ENCODE measurements at regions not wholly inside any gene's neighbourhood (a gene's known extent, or its start where the extent isn't known, plus 50 kb on each side); places are given as distances from the start of the nearest gene placed in this dataset.
A peak's percentile ranks its signal among the peaks of the same experiment; 100 is the strongest.

DNA sequence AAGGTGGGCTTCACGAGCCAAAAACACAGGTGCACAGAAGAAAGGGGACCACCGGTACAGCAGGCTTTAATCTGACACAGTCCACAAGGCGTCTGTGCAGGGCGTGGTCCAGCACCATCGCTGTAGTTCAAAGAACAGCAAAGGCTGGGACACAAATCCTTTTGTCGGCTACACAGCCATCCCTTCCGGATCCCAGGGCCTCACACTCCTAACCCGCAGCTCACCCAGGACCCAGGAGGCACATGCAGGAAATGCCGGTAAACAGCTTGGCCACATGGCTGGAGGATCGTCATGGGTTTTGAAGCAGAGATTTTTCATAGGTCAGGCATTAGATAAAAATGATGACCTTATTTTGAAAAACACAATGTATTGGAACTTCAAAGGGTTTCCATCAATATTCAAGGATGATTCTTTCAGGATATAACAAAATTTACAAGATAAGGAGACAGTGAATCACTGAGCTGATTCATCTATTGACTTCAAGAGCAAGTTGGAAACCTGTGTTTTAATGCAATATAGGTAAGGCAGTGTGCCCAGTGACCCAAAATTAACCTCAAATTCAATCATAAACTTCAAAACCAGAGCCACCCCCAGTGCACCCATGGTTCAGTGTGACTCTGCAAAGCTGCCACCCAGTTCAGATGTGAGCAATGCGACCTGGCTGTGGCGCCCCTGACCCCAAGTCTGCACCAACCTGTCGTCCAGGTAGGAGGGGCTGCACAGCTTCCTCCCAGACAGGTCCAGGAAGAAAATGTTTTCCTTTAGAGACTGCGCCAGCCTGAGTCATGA lies 74.4 kb downstream of the TMEM18 start:
- DNase-seq (ENCODE audit: low spot score in 2 of 2), result no peak
- Histone ChIP-seq H3K27me3 (ENCODE audit: low read depth) (no peaks in the 10 kb centered on the region), H3K9me3 (no peaks in the 10 kb centered on the region; the same call in 1 of the 2 replicates), H3K36me3 (replicated peaks) (no peaks in the 10 kb centered on the region), H3K4me3 (no peak overlapping the region), H3K4me1 (no peaks in the 10 kb centered on the region)
- in situ Hi-C loops (cut with MboI; ENCODE audit: low sequenced_read_pairs), result no loop called here

DNA sequence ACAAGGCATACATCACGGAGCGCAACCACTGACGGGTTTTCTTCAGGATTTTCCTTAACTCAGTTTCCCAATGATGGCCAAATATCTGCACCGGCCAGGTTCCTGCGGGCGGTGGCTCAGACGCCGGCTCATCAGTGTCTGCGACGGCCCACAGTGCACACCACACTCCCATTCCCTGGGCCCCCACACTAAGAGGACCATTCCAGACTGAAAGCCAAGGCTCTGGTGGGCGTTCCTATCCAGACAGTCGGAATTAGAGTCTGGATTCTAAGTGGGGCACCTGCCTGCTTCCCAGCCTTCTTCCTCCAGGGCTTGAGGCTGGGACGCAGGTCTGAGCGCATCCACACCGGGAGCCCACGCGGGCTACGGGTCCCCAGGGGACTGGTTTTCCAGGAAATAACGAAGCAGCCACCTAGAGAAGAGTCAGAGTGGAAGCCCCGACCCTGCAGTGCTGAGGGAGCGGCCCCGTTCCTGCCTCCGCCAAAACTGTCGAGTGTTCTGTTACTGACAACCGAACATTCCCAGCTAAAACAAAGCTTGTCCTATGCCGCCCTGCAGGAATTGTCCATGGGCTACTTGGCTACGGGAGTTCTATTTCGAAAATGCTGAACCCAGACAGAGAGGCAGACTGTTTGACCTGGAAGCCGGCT lies 75.3 kb downstream of the TMEM18 start:
- no peaks in the 10 kb centered on the region; the same call in 1 of the 2 replicates for H3K9me3 ChIP-seq
- in situ Hi-C loops (cut with MboI; ENCODE audit: low sequenced_read_pairs), result no loop called here

DNA sequence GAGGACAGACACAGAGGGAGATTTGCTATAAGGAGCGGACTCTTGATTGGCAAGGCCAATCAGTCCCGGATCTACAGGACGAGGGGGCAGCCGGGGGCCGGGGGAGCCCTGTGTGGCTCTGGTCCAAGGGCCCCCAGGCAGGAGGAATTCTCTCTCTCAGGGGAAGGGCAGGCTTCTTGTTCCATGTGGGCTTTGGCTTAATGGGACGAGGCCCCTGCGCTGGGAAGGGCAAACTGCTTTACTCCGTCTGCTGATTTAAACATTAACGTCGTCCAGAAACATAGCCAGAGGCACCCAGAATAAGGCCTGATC lies 75.9 kb downstream of the TMEM18 start:
- H3K27me3 ChIP-seq (ENCODE audit: low read depth), result no peaks in the 10 kb centered on the region
- no peaks in the 10 kb centered on the region for H3K4me1 ChIP-seq
- H3K36me3 ChIP-seq (replicated peaks), result no peaks in the 10 kb centered on the region
- DNase-seq (ENCODE audit: low spot score in 2 of 2), result no peak
- no peak overlapping the region for H3K4me3 ChIP-seq
- no peaks in the 10 kb centered on the region; the same call in 1 of the 2 replicates for H3K9me3 ChIP-seq
- in situ Hi-C loops (cut with MboI; ENCODE audit: low sequenced_read_pairs), result no loop called here

More for the DNA sequence above, 75.3 kb downstream of the TMEM18 start:
- peak in 1 of 2 experiments; percentile 3 for DNase-seq (ENCODE audit: low spot score in 2 of 2)
- no peaks in the 10 kb centered on the region for H3K27me3 ChIP-seq (ENCODE audit: low read depth)
- H3K36me3 ChIP-seq (replicated peaks), result no peaks in the 10 kb centered on the region
- H3K4me1 ChIP-seq, result no peaks in the 10 kb centered on the region
- H3K4me3 ChIP-seq, result no peak overlapping the region

DNA sequence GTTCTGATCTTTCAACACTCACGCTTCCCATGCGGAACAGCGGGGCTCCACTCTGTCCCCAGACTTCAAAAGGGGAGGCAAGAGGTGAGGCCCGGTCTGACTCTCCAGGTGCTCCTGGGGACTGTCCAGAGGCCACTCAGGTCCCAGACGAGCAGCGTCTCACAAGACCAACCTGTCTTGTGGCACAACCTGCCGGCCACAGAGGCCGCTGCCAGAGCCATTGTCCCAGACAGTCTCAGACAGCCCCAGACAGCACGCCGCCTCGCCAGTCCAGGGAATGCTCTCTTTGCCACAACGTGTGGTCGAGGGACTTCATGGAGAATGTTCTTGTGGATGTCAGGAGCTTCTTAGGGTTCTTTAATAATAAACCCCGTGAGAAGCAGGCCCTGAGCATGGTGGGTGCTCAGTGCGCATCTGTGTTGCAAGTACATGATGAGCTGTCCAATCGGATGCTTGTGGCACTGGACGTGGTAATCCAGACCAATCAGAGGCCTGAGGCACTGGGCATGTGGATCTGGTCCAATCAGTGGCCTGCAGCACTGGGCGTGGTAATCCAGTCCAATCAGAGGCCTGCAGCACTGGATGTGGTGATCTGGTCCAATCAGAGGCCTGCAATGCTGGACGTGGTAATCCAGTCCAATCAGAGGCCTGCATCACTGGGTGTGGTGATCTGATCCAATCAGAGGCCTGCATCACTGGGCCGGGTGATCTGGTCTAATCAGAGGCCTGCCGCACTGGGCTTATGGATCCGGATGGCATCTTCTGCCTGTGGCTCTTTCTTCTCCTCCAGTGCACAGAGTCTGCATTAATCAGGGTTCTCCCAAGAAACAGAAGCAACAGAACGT lies 76.4 kb downstream of the TMEM18 start:
- in situ Hi-C loops (cut with MboI; ENCODE audit: low sequenced_read_pairs), result no loop called here
- H3K4me3 ChIP-seq, result no peak overlapping the region
- H3K27me3 ChIP-seq (ENCODE audit: low read depth), result no peaks in the 10 kb centered on the region
- H3K4me1 ChIP-seq, result no peaks in the 10 kb centered on the region
- H3K36me3 ChIP-seq (replicated peaks), result no peaks in the 10 kb centered on the region
- no peaks in the 10 kb centered on the region; the same call in 1 of the 2 replicates for H3K9me3 ChIP-seq
- DNase-seq (ENCODE audit: low spot score in 2 of 2), result no peak

DNA sequence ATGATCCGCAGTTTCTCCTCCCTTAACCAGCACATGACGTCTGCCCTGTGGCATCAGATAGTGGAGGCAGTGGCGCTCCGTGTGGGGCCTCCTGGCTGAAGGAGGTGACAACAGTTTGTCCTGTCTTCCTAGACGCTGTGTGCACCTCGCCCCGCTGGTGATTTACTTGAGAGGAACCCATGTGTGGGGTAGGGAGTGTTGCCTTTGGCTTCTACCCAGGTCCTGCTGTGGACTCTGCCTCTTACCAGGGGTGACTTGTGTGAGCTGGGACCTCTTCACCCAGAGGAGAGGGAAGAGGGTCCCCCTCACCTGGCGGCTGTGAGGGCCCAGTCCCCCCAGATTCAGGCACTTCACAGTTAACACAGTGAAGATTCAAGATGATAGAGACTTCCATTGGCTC lies 77.6 kb downstream of the TMEM18 start:
- Histone ChIP-seq H3K4me3 (no peak overlapping the region), H3K27me3 (ENCODE audit: low read depth) (no peaks in the 10 kb centered on the region), H3K4me1 (no peaks in the 10 kb centered on the region), H3K9me3 (no peaks in the 10 kb centered on the region; the same call in 1 of the 2 replicates), H3K36me3 (replicated peaks) (no peaks in the 10 kb centered on the region)
- in situ Hi-C loops (cut with MboI; ENCODE audit: low sequenced_read_pairs), result no loop called here
- DNase-seq (ENCODE audit: low spot score in 2 of 2), result no peak

DNA sequence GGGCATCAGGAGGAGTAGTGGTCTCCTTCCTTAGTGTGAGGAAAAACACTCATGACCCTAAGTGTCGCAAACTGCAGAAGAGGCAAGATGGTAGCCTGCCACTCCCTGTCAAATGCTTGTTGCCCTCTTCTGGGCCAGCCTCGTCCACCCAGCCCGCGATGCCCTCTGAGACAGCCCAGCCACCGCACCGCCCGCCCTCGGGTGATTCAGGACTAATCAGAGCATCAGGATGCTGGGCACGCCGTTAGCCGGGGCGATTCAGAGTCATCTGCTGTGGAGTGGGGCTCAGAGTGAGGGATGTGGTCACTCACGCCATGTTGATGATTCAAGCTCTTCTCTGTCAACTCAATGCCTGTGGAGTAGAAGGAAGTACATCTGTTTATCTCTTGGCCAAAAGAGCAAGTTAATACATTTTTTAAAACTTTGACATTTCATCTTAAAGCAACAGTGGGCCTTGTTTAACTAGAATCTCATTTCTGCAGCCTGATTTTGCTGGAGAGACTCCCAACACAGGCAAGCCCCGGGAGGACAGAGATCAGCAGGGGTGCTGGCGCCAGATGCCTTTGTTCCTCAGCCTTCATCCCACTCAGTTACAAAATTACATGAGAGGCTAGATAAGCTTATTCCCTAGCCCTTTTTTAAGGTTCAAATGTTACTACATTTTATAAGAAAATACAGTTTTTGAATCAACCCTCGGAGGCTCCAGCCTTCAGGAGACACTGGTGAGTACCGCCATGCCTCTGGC lies 79.0 kb downstream of the TMEM18 start:
- Histone ChIP-seq H3K36me3 (replicated peaks) (no peaks in the 10 kb centered on the region), H3K4me1 (no peaks in the 10 kb centered on the region), H3K9me3 (no peaks in the 10 kb centered on the region; the same call in 1 of the 2 replicates), H3K4me3 (no peak overlapping the region), H3K27me3 (ENCODE audit: low read depth) (no peaks in the 10 kb centered on the region)
- no peak for DNase-seq (ENCODE audit: low spot score in 2 of 2)
- in situ Hi-C loops (cut with MboI; ENCODE audit: low sequenced_read_pairs), result no loop called here

DNA sequence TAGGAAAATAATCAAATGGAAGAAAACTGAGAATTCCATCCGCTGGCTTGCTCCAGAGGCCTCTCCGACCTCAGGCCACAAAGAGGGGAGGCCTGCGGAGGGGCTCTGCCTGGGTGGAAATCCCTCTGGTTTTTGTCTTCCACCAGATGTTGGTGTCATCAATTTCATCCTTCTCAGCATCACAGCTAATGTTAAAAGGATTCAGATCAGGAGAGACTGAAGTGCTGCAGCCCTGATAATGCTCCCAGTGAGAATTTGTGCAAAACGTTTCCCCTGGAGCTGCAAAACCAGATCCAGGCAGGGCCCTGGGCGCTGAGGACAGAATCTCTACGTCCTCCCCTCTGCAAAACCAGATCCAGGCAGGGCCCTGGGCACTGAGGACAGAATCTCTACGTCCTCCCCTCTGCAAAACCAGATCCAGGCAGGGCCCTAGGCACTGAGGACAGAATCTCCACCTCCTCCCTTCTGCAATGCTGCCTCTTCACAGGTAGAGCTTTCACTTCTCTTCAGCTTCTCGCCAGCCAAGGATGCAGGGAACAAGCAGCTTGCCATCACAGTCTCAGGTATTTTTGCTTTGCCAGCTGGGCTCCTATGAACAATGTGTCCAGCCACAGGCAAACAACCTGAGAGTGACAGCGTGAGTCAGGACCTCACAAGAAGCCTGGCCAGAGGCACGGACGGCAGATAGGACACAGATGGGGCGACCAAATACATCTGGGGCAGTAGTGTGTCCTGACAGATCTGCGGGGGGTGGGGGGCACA lies 81.2 kb downstream of the TMEM18 start:
- H3K27me3 ChIP-seq (ENCODE audit: low read depth), result no peaks in the 10 kb centered on the region
- no peak for DNase-seq (ENCODE audit: low spot score in 2 of 2)
- no peaks in the 10 kb centered on the region; the same call in 1 of the 2 replicates for H3K9me3 ChIP-seq
- no peak overlapping the region for H3K4me3 ChIP-seq
- H3K36me3 ChIP-seq (replicated peaks), result no peaks in the 10 kb centered on the region
- H3K4me1 ChIP-seq, result no peaks in the 10 kb centered on the region
- in situ Hi-C loops (cut with MboI; ENCODE audit: low sequenced_read_pairs), result no loop called here

DNA sequence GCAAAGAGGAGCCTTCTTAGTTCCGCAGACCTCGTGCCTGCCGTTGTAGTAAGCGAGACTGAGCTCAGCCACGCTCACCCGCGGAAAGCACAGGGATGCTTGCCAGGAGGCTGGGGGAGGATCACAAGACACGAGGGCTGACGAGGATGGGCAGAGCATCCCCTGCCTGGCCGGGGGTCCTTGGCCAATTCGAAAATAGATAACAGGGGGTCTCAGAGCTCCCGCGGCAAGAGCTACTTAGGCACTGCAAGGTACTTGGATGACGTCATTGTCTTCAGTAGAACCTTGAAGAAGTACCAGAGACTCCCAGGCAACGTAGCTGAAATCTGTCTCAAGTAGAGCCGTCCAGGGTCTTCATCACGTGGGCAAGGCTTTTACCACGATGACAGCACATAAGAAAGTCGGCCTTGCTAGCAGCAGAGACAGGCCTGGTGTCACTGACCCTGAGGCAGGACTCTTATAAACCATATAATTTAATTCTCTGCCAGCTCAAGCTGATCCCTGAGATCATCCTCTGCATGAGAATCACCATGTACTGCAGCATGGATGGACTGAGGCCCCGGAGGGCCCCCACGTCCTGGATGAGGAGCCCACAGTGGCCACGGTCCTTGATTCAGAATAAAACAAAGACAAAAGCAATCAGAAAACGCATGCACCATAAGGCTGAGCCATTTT lies 81.9 kb downstream of the TMEM18 start:
- DNase-seq (ENCODE audit: low spot score in 2 of 2), result no peak
- Histone ChIP-seq H3K36me3 (replicated peaks) (no peaks in the 10 kb centered on the region), H3K4me3 (no peak overlapping the region), H3K9me3 (no peaks in the 10 kb centered on the region; the same call in 1 of the 2 replicates), H3K4me1 (no peaks in the 10 kb centered on the region), H3K27me3 (ENCODE audit: low read depth) (no peaks in the 10 kb centered on the region)
- in situ Hi-C loops (cut with MboI; ENCODE audit: low sequenced_read_pairs), result no loop called here

DNA sequence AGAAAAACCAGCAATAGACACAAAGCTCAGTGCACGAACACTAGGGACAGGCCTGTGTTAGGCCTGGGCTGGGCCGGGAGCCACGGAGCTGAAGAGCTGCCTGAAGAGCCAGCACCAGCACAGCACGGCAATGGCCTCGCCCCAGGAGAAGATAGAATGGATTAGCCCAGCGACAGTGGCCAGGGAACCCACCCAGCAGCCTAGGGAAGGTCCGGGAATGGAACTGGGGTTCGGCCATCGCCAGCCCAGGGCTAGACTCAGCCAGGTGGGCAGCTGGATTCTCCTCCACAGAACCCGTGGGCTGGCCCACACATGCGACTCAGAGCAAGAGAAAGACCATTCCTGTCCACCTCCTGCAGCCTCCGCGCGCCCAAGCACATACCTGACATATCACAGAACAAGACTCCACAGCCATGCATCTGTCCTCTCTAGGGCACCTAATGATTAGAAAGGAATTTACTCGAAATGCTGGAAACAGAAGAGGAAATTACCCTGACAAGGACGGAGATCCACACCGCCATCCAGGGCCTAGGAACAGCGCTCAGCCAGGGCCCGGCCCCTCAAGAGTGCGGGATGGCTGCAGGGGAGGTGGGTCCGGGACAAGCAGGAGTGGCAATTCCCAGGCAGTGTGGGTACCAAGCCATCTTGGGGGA lies 82.8 kb downstream of the TMEM18 start:
- Histone ChIP-seq H3K4me3 (no peak overlapping the region), H3K36me3 (replicated peaks) (no peaks in the 10 kb centered on the region), H3K9me3 (no peaks in the 10 kb centered on the region; the same call in 1 of the 2 replicates), H3K4me1 (no peaks in the 10 kb centered on the region), H3K27me3 (ENCODE audit: low read depth) (no peaks in the 10 kb centered on the region)
- in situ Hi-C loops (cut with MboI; ENCODE audit: low sequenced_read_pairs), result no loop called here
- no peak for DNase-seq (ENCODE audit: low spot score in 2 of 2)

DNA sequence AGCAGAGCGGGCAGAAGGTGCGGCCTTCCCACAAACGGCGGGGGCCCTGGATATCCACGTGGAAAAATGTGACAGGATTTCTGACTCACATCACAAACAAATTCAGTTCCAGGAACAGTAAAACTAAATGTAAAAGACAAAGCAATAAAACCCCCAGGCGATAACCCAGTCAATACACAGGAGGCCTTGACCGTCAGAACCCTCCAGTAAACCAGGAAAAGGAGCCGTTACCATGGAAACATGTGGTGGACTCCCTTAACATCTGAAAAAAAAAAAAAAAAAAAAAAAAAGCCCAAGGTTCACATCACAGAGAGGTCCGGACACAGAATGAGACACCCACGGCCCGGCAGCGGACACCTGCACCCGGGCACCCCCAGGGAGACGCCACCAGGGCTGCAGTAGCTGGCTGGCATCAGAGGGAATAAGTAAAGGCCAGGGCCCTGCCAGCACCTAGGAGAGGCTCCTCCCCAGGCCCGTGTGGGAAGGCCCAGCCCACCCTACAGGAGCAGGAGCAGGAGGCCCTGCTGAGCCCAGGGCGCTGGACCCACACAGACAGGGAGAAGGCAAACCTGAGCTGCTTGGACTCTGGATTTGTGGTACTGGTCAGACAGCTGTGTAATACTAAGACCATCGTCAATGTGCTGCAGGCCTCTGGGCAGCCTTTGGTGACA lies 83.7 kb downstream of the TMEM18 start:
- in situ Hi-C loops (cut with MboI; ENCODE audit: low sequenced_read_pairs), result no loop called here
- DNase-seq (ENCODE audit: low spot score in 2 of 2), result no peak

DNA sequence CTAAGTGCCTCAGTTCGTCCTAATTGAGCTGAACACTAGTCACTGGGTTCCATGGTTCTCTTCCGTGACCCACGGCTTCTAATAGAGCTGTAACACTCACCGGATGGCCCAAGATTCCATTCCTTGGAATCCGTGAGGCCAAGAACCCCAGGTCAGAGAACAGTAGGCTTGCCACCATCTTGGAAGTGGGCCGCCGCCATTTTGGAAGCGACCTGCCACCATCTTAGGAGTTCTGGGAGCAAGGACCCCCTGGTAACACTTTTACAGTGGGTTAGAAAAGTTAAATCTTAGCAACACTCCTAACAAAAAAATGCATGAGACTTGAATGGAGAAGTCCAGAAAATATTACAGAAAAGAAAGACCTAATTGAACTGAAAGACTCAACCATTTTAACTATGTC lies 84.5 kb downstream of the TMEM18 start:
- in situ Hi-C loops (cut with MboI; ENCODE audit: low sequenced_read_pairs), result no loop called here
- no peak overlapping the region for H3K4me3 ChIP-seq
- no peaks in the 10 kb centered on the region for H3K4me1 ChIP-seq
- no peaks in the 10 kb centered on the region for H3K36me3 ChIP-seq (replicated peaks)
- DNase-seq (ENCODE audit: low spot score in 2 of 2), result no peak
- no peaks in the 10 kb centered on the region for H3K9me3 ChIP-seq
- no peaks in the 10 kb centered on the region for H3K27me3 ChIP-seq (ENCODE audit: low read depth)

More for the DNA sequence above, 83.7 kb downstream of the TMEM18 start:
- H3K4me1 ChIP-seq, result no peaks in the 10 kb centered on the region
- H3K27me3 ChIP-seq (ENCODE audit: low read depth), result no peaks in the 10 kb centered on the region
- no peak overlapping the region for H3K4me3 ChIP-seq
- no peaks in the 10 kb centered on the region; the same call in 1 of the 2 replicates for H3K9me3 ChIP-seq
- no peaks in the 10 kb centered on the region for H3K36me3 ChIP-seq (replicated peaks)
